Nephron (organoid): ENCODE measurements at regions not wholly inside any gene's neighbourhood (a gene's known extent, or its start where the extent isn't known, plus 50 kb on each side); places are given as distances from the start of the nearest gene placed in this dataset.
A peak's percentile ranks its signal among the peaks of the same experiment; 100 is the strongest.

Experiments
- H3K27ac Mint-ChIP-seq, 3 experiments: 2 replicates each; pipeline ENCODE4 v1.8.0; 2020; ENCODE audit warnings: mixed read lengths in 3 of 3, mild to moderate bottlenecking in 2 of 3, moderate library complexity in 1 of 3
- H3K27me3 Mint-ChIP-seq: 2 replicates; pipeline ENCODE4 v1.8.0; 2021; ENCODE audit warnings: low read depth, mild to moderate bottlenecking, moderate library complexity, mixed read lengths
- H3K36me3 Mint-ChIP-seq: 2 replicates; pipeline ENCODE4 v1.8.0; 2020; ENCODE audit warnings: low read depth, mixed read lengths
- H3K4me1 Mint-ChIP-seq: 2 replicates; pipeline ENCODE4 v1.8.0; 2020; ENCODE audit warnings: mixed read lengths
- H3K4me3 Mint-ChIP-seq, 3 experiments: 2 replicates each; pipeline ENCODE4 v1.8.0; 2020; ENCODE audit warnings: mild to moderate bottlenecking in 3 of 3, mixed read lengths in 3 of 3, moderate library complexity in 2 of 3
- H3K9me3 Mint-ChIP-seq: 2 replicates; pipeline ENCODE4 v1.8.0; 2020; ENCODE audit warnings: mixed read lengths
- TF ChIP-seq, protein P1 (sequence below), 3 experiments: fragments of 200-600 bp; sonication (generic); IDR thresholded peaks; one replicate each; pipeline ENCODE4 v1.5.0; 2021; ENCODE audit warnings: antibody characterized with exemption in 3 of 3; ENCODE audit not compliant: unreplicated experiment in 3 of 3

DNA sequence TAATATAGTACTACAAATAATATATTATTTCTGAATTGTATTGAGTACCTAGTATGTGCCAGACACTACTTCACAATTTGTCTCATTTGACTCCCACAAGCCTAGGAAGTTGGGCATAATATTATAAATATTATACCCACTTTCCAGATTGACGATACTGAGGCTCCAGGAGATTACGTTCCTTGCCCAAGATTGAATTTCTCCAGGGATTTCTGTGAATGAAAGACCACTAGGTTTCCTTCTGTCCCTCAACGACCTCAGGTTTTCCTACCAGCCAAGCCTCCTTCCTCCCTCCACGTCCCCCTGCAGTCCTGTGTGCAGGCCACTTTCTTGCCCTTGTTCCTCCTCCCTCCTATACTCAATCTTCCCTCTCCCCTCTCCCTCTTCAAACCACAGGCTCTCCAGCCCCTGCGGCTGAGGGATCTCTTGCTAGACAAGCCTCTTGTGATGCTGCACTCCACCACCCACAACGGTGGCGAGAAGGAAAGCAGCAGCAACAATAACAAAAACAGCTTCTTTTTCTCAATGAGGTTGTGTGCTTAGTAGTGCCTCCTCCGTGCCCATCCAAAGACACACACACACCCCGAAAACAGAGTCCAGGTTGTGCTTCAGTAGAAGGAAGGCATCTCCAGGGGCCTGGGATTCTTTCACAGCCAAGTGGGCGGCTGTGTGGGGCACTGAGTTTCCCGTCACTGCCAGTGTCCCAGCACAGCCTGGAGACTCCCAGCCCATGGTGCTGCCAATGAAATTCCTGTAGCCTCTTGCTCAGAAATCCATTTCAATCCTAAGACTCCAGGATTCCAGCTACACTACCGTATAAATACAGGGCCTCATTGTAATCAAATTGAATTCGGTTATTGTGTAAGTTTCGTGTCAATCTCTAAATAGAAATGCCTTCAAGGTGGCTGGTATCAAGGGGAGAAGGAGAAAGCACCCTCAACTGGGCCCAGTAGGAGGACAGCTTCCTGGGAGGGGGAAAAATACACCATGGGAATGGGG, 94.4 kb downstream of the NCR2 start:
- peaks cover 29% of the 10 kb centered on the region for H3K4me1 Mint-ChIP-seq
- H3K36me3 Mint-ChIP-seq: no peaks in the 10 kb centered on the region
- no peaks in the 10 kb centered on the region for H3K9me3 Mint-ChIP-seq
- H3K4me3 Mint-ChIP-seq: peak overlapping the region; percentile 47 to 68 (median 66)
- H3K27me3 Mint-ChIP-seq: peaks cover 41% of the 10 kb centered on the region
- TF ChIP-seq, protein P1, sequence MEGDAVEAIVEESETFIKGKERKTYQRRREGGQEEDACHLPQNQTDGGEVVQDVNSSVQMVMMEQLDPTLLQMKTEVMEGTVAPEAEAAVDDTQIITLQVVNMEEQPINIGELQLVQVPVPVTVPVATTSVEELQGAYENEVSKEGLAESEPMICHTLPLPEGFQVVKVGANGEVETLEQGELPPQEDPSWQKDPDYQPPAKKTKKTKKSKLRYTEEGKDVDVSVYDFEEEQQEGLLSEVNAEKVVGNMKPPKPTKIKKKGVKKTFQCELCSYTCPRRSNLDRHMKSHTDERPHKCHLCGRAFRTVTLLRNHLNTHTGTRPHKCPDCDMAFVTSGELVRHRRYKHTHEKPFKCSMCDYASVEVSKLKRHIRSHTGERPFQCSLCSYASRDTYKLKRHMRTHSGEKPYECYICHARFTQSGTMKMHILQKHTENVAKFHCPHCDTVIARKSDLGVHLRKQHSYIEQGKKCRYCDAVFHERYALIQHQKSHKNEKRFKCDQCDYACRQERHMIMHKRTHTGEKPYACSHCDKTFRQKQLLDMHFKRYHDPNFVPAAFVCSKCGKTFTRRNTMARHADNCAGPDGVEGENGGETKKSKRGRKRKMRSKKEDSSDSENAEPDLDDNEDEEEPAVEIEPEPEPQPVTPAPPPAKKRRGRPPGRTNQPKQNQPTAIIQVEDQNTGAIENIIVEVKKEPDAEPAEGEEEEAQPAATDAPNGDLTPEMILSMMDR (IDR thresholded peaks at IDR 0.05; ENCODE audit: unreplicated experiment in 3 of 3): no peak
- peak overlapping the region; percentile 4 to 76 (median 73) for H3K27ac Mint-ChIP-seq

DNA sequence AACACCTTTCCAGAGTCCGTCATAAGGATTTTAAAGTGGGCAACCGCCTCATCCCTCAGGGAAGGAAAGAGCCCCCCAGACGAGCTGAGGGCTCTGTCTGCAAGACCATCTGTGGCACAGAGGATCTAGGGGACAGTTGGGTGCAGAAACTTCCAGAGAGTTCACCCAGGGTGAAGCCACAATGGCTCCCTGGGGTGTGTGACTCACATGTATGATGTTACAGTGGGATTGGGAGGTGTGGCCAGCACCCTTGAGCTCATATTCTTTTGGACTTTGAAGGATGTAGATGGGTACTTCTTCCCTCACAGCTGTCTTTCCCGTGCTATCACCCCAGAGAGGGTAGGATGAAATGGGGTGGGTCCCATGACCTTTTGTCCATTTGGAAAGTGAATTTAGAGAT, 95.5 kb downstream of the NCR2 start:
- Mint-ChIP-seq H3K27ac (no peak overlapping the region), H3K36me3 (no peaks in the 10 kb centered on the region), H3K9me3 (no peaks in the 10 kb centered on the region), H3K27me3 (peaks cover 48% of the 10 kb centered on the region), H3K4me1 (peaks cover 39% of the 10 kb centered on the region), H3K4me3 (no peak overlapping the region)
- TF ChIP-seq, protein P1 (IDR thresholded peaks at IDR 0.05; ENCODE audit: unreplicated experiment in 3 of 3): no peak

DNA sequence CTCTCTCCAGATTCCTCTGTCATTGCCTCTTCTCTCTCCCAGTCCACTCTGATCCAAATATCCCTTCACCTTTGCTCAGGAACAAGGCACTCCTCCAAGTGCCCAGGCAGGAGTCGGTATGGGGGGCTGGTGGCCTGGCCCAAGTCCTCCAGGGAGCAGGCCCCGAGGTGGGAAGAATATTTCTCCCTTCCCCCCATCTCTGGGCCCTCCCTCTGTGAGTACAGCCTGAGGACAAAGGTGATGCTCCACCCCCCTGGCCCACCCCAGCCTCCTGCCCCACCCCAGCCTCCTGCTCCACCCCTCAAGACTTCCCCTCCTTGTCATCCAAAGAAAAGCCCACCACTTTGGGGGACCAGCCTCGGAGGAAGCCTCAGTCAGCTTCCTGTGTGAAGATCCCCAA, 96.9 kb downstream of the NCR2 start:
- Mint-ChIP-seq H3K4me1 (peaks cover 39% of the 10 kb centered on the region), H3K4me3 (no peak overlapping the region), H3K36me3 (no peaks in the 10 kb centered on the region), H3K27ac (no peak overlapping the region), H3K27me3 (peaks cover 50% of the 10 kb centered on the region), H3K9me3 (no peaks in the 10 kb centered on the region)
- TF ChIP-seq, protein P1 (IDR thresholded peaks at IDR 0.05; ENCODE audit: unreplicated experiment in 3 of 3): no peak

DNA sequence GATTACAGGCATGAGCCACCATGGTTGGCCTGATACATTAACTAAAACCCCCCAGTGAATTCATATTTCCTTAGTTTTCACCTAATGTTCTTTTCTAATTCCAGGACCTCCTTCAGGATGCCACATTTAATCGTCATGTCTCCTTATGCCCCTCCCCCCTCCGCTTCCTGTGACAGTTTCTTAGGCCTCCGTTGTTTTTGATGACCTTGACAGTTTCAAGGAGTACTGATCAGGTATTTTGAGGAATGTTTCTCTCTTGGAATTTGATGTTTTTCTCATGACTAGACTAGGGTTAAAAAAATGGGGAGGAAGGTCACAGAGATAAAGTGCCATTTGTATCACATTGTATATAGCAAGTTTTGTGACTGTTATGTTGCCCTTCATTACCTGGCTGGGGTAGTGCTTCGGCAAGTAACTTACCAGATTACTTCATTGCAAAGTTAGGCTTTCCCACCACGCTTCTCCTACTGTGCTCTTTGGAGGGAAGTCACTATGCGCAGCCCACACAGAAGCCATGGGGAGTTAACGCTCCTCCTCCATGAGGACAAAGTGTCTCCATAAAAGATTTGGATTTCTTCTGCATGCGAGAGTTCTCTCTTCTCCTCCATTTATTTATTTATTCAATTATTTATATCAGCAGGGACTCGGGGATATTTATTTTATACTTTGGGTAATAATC, 99.5 kb downstream of the NCR2 start:
- TF ChIP-seq, protein P1 (IDR thresholded peaks at IDR 0.05; ENCODE audit: unreplicated experiment in 3 of 3): no peak
- Mint-ChIP-seq H3K27me3 (peaks cover 50% of the 10 kb centered on the region), H3K4me3 (peak overlapping the region in 1 of 3 experiments; percentile 19), H3K27ac (peak overlapping the region; percentile 32 to 70 (median 60)), H3K9me3 (no peaks in the 10 kb centered on the region), H3K4me1 (peaks cover 44% of the 10 kb centered on the region), H3K36me3 (no peaks in the 10 kb centered on the region)

DNA sequence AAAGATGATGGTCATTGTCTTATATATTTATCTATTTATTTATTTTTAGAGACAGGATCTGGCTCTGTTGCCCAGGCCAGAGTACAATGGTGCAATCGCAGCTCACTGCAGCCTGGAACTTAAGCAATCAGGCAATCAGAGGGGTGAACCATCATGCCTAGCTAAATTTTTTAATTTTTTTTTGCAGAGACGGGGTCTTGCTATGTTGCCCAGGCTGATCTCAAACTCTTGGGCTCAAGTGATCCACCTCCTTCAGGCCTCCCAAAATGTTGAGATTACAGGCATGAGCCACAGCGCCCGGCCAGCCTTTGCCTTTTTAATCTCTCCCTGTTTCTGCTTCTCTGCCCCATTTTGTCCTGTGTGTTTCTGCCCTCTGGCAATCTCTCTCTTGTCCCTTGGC, 102.2 kb downstream of the NCR2 start:
- no peaks in the 10 kb centered on the region for H3K9me3 Mint-ChIP-seq
- TF ChIP-seq, protein P1 (IDR thresholded peaks at IDR 0.05; ENCODE audit: unreplicated experiment in 3 of 3): no peak
- H3K36me3 Mint-ChIP-seq: no peaks in the 10 kb centered on the region
- peak overlapping the region in 2 of 3 experiments; percentile 20 to 78 for H3K27ac Mint-ChIP-seq
- peaks cover 51% of the 10 kb centered on the region for H3K4me1 Mint-ChIP-seq
- no peak overlapping the region for H3K4me3 Mint-ChIP-seq
- peaks cover 42% of the 10 kb centered on the region for H3K27me3 Mint-ChIP-seq
